ENCODE measurements at regions not wholly inside any gene's neighbourhood (a gene's known extent, or its start where the extent isn't known, plus 50 kb on each side); places are given as distances from the start of the nearest gene placed in this dataset.

DNA sequence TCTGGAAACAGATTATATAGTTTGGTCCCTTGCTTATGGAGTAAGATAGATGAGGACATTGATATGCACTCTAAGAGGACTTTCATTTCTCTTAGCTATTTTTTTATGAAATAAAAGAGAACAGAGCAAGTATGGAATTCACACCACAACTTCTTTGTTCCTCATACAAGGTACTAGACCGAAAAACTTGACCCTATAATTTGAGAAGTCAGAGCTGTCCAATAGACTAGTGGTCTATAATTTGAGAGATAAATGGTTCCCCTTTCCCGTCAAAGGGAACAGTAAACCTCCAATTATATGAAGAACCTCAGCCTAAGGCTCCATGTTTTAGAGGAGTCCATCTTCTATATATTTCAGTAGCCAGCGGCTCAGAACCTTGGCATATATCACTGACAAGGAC lies 58.5 kb upstream of the HIF1A start:
- TF ChIP-seq, protein P1, sequence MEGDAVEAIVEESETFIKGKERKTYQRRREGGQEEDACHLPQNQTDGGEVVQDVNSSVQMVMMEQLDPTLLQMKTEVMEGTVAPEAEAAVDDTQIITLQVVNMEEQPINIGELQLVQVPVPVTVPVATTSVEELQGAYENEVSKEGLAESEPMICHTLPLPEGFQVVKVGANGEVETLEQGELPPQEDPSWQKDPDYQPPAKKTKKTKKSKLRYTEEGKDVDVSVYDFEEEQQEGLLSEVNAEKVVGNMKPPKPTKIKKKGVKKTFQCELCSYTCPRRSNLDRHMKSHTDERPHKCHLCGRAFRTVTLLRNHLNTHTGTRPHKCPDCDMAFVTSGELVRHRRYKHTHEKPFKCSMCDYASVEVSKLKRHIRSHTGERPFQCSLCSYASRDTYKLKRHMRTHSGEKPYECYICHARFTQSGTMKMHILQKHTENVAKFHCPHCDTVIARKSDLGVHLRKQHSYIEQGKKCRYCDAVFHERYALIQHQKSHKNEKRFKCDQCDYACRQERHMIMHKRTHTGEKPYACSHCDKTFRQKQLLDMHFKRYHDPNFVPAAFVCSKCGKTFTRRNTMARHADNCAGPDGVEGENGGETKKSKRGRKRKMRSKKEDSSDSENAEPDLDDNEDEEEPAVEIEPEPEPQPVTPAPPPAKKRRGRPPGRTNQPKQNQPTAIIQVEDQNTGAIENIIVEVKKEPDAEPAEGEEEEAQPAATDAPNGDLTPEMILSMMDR (IDR thresholded peaks at IDR 0.05), result no peak
- TF ChIP-seq POLR2AphosphoS5 (IDR thresholded peaks at IDR 0.05), result no peak
- no peak for TF ChIP-seq POLR2A (IDR thresholded peaks at IDR 0.05)

All from prostate gland (tissue), 2 donors.